Hematopoietic multipotent progenitor cell treated with erythropoietin and hydrocortisone succinate and interleukin-3 and kit ligand, for 8 days (in vitro differentiated cells): ENCODE measurements at regions not wholly inside any gene's neighbourhood (a gene's known extent, or its start where the extent isn't known, plus 50 kb on each side); places are given as distances from the start of the nearest gene placed in this dataset.
"Not testable (repeated sequence)": the region's sequence is repeated elsewhere in the genome, so short reads cannot be mapped to it uniquely, and the experiment has no call there.

Experiments used
- DNase-seq: peaks from one replicate; pipeline ENCODE4 v3.0.0-alpha.2; 2015

DNA sequence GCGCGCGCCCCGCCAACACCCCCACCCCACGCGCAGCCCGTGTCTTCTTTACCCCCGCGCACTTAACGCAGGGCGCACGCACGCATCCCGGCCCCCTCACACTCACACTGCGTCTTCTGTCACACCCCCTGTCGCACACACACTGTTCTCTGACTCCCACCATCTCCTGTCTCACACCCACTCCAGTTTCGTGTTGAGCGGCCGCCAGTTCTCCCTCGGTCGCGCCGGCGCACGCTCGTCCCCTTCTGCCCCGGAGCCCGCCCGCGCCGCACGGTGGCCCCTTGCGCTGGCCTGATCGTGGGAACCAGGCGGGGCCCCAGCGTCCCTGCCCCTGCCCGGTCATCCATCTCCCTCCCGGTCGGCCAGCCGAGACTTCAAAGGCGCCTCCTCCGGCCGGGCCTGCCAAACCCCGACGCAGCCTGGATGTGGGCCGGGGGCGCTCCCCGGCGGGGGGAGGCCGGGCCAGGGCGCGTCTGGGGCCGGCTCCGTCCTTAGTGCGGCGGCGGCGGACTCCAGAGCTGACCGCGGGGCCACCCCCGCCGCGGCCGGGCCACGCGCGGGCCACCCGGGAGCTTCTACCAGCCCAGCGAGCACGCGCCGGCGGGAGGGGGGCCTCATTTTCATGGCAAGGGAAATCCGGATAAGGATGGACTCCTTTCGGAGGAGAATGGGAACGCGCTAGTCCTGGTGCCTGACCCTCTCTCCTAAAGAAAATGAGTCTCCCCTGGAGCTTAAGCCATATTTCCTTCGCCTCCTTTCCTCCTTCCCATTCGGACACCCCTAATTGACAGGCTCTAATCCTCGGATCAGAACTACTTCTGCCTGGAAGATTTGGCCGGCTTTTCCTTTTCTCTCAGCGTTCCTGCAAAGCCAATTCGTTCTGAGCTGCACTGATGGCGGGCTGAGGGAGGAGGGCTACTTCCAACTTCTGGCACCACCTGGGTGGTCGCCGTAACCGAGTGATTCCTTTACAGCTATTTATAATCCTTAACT lies 82.0 kb upstream of the HMGA2 start:
- no peak for DNase-seq

DNA sequence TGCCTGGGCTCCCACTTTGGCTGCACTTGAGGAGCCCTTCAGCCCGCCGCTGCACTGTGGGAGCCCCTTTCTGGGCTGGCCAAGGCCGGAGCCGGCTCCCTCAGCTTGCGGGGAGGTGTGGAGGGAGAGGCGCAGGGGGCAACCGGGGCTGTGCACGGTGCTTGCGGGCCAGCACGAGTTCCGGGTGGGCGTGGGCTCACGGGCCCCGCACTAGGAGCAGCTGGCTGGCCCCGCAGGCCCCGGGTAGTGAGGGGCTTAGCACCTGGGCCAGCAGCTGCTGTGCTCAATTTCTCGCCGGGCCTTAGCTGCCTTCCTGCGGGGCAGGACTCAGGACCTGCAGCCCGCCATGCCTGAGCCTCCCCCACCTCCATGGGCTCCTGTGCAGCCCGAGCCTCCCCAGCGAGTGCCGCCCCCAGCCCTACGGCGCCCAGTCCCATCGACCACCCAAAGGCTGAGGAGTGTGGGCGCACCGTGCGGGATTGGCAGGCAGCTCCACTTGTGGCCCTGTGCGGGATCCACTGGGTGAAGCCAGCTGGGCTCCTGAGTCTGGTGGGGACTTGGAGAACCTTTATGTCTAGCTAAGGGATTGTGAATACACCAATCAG lies 79.9 kb upstream of the HMGA2 start:
- DNase-seq: not testable (repeated sequence)

DNA sequence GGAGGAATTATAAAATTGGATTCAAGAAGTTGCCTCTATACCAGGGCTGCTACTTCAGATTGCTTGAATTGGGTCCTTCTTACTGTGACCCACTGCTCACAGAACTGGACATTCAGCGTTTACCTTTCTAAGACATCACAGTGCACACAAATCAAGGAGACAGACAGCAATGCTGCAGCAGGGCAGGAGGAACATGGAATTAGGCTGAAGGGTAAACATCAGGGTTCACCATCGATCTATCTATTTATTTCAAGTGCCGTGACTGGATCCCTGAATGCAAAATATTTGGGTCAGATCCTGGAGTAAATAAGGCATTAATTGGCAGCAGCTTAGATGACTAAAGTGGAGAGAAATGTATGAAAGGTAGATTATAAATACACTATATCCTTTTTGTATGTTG lies 76.9 kb upstream of the HMGA2 start:
- DNase-seq: no peak

DNA sequence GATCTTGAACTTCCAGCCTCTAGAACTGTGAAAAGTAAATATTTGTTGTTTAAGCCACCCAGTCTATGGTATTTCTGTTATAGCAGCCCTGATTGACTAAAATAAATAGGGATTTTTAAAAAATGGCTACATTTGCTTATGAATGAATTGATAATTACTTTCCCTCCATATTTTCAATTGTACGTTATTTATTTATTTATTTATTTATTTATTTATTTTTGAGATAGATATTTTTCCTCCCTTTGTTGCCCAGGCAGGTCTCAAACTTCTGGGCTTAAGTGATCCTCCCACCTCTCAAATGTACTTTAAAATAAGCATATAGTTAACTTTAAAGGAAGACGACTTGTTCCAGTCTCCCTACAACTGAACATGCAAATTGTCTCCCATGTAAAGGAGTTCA lies 76.0 kb upstream of the HMGA2 start:
- DNase-seq: no peak

DNA sequence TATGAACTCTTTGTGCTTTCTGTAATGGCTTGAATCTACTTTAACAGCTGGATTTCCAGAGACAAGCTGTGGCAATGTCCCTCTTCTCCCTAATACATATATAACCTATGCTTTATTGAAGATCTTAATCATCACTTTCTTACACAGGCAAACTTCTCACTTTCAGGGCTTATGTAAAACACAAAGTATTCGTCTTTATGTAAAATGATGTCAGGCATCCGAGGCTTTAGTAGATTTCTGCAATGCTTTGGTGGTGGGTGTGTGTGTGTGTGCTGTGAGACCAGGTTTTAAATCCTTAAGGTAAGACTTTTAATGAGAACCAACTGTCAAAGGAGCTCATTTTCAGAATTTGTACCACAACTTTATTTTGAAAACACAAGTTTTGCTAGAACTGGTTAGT lies 70.0 kb upstream of the HMGA2 start:
- DNase-seq: no peak

DNA sequence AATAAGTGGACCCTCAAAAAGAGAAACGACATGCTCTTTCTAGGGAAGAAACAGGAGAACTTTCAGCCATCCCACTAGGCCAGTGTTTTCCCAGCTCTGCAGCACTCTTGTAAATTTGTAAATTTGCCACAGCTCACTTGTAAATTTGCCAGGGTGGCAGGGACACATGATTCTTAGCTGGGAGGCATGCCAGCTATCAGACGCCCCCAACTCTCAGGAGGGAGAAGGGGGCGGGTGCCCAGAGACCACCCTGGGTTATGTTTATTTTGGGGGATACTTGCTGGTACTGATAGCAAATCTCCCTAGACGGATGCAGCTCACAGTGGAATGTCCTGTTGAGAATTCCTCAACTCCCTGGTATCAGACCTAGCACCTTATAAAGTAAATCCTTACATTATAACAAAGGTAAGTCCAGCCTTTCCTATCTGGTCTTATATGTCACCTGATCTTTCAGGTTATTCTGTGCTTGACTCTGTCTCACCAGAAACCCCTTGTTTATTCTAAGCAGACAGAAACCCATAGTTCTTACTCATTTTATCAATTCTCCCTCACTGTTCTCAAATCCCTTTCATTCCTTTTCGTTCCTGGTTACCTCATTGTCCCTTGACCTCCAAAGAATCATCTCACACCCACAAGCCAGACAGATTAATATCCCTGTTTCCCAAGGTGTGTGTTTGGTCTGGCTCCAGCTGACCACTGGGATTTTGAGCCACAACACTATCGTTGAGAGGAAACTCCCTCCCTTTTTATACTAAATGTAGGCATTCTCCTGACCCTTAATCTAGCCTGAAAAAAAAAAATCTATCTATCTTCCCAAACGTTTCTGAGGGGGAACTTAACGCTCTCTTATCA lies 69.3 kb upstream of the HMGA2 start:
- DNase-seq: no peak

DNA sequence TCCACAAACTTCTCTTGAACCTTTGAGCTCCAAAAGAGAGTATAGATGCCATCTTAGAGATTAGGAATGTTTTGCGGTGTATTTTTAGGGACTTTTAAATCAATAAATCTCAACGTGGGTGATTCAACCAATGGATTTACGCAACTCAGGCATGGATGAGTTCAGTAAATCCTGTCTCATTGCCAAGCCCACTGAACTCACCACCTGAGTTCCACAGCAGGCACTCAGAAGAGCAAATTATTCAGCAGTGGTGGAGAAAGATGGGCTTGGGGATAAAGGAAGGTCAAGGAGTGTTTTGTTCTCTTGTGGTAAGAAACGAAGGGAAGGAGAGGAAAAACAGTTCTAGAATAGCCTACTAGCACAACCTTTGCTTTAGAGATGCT lies 68.7 kb upstream of the HMGA2 start:
- no peak for DNase-seq

DNA sequence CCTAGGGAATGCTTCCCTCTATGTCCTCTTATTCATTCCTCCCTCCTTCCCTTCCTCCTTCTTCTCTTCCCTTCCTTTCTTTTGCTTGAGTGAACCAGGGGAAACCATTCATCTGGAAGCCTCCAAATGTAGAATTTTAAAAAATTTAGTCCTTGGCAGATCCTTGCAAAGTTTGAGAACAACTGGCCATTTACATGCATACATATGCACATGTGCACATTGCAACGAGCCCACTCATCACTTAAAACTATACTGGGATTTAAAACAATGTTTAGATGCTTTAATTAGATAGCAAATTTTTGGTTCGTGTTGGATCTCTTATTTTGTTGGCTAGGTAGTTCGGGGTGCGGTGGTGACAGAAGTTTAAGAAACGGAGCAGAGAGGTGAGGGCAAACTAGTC lies 68.0 kb upstream of the HMGA2 start:
- no peak for DNase-seq

DNA sequence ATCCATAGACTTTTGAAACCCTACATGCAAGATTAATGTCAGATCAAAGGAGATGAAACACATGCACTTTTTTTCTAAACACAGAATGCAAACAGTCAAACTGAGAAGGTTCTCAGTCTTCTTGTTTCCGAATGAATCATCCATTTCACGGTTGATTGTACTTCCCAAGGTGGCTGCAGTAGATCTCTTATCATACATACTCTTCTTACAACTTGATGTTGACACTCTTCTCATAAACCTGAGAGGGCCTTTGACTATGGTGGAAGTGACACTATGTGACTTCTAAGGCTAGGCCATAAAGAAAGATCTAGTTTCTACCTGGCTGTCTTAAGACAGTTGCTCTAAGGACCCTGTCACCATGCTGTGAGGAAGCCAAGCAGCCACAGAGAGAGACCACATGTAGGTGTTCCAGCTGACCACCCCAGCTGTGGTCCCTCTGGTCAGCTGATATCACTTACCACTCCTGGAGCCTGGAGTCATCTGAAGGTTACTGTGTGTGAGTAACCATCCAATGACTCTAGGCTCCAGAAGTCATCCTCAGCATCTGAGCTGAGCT lies 67.2 kb upstream of the HMGA2 start:
- DNase-seq: no peak

DNA sequence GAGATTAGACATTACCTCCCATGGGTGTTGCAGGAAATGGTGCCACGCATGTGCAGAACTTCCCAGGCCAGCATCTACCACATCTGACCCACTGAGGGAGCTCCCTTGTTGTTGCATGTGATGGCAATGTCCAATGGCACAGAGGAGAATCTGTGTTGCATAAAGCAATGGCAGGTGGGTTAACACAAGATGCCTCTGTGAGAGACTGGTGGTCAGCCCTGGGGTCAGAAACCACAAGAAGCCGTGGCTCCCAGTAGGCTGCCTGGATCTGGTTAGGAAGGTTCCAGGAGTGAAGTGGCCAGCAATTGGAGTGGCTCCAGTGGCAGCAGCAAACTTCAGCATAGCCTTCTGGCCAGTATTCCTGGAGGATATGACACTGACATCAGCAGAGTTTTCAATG lies 65.9 kb upstream of the HMGA2 start:
- no peak for DNase-seq

DNA sequence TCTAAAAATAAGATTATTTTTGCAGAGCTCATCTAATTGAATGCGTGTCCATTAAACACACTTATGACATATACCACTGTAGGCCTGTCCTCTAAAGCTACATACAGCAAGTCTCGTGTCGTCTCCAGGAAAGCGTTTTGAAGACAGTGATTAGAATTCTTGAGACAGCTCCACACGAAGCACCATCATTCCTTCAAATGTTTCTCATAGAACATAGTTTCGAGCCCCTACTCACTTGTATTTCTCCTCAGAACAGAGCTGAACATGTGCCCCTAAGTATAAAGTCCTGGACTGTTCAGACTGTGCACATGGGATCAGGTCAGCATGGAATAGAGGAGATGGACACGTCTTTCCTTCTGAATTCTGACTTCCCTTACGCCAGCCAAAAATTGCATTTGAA lies 64.5 kb upstream of the HMGA2 start:
- no peak for DNase-seq

DNA sequence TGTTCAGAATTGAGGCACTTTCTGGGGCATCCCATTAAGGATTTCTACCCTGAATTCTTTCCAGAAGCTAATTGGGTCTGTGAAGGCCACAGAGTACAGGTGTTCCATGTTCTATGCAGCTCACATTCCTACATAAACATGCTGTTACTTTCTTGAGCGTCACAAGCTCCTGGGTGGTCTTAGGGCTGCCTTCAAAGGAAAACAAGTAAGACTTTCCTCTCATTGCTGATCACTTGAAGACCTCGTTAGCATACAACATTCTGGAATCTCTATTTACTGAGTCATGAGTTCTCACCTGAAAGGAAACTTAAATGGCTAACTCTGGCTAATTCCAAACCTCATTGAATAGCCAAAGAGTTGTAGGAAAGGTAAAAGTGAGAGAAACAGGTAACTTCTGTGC lies 63.0 kb upstream of the HMGA2 start:
- DNase-seq: no peak

DNA sequence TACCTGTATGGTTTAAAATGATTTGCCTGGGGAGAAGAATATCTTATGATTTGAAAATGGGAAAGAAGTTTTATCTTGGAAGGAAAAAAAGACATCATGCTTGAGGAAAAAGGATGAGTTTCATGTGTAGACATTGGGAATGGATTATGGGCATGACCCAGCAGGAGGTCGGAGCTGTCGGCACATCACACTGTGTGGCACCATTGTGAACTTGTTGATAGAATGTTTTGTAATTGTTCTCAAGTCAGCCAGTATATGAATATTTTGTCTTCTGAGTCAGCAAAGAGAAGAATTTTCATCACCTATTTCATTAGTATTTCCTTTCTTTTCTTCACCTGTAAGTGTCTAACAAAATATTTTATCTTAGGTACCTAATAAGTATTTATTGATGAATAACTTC lies 60.0 kb upstream of the HMGA2 start:
- DNase-seq: no peak

DNA sequence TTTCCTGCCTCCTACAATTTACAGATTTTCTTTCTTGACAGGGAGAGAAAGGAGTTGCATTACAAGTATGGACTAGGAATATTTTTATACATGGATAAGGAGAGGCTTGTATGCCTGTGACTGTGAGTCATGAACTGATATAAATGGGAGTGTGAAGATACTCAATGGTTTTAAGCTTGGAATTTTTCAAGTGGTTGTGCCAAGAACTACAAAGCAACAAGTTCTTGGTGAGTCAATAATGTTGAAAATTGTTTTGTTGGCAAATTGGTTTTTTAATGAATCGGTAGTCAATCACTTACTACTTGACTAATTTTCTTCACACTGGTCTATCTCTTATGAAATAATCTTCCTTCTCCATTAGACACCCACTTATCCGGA lies 58.9 kb upstream of the HMGA2 start:
- no peak for DNase-seq

DNA sequence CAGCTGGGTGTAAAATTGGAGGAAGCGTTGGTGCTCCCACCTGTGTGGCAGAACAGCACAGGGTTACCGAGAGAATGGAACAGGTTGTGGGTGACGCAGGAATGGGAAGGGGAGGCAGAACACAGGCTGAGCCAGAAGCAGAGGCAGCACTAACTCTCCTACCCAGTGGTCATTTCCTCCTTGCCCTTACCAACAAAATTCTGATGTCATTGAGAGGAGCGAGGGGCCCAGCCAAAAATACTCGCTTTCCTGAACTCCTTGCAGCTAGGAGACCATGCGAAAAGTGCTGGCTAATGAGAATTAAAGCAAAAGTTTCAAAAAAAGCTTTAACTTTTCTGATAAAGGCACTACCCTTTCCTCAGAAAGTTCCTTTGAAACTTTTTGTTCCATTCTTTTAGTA lies 54.4 kb upstream of the HMGA2 start:
- no peak for DNase-seq
